ENCODE measurements at regions not wholly inside any gene's neighbourhood (a gene's known extent, or its start where the extent isn't known, plus 50 kb on each side); places are given as distances from the start of the nearest gene placed in this dataset.
"Not testable (repeated sequence)": the region's sequence is repeated elsewhere in the genome, so short reads cannot be mapped to it uniquely, and the experiment has no call there.

DNA sequence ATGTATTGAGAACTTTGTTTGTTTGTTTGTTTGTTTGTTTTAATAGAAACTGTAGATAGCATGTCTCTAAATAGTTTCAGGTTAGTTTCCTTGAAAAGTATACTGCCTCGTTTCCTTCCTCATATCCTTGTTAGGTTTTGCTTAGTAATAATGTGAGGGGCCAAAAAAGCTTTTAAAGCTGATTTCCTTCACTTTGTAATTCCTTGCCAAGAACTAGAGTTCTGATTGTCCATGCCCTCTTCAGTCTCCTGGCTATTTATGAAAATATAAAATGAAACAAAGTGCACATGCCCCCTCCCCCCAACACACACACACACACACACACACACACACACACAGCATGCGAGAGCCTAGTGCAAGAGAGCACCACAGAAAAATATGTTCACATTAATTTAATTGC, 115.8 kb downstream of the FZD1 start:
- Mint-ChIP-seq H3K4me3 (ENCODE audit: unreplicated experiment) (no peak overlapping the region), H3K9me3 (ENCODE audit: unreplicated experiment) (no peaks in the 10 kb centered on the region), H3K36me3 (ENCODE audit: low read depth, unreplicated experiment) (no peaks in the 10 kb centered on the region), H3K4me1 (ENCODE audit: unreplicated experiment) (peaks cover 3% of the 10 kb centered on the region), H3K27me3 (ENCODE audit: unreplicated experiment) (peaks cover 2% of the 10 kb centered on the region), H3K27ac (ENCODE audit: unreplicated experiment) (no peak overlapping the region)
- TF ChIP-seq, protein P1, sequence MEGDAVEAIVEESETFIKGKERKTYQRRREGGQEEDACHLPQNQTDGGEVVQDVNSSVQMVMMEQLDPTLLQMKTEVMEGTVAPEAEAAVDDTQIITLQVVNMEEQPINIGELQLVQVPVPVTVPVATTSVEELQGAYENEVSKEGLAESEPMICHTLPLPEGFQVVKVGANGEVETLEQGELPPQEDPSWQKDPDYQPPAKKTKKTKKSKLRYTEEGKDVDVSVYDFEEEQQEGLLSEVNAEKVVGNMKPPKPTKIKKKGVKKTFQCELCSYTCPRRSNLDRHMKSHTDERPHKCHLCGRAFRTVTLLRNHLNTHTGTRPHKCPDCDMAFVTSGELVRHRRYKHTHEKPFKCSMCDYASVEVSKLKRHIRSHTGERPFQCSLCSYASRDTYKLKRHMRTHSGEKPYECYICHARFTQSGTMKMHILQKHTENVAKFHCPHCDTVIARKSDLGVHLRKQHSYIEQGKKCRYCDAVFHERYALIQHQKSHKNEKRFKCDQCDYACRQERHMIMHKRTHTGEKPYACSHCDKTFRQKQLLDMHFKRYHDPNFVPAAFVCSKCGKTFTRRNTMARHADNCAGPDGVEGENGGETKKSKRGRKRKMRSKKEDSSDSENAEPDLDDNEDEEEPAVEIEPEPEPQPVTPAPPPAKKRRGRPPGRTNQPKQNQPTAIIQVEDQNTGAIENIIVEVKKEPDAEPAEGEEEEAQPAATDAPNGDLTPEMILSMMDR (IDR thresholded peaks at IDR 0.05; ENCODE audit: unreplicated experiment), result no peak
- DNase-seq (ENCODE audit: low spot score), result no peak

DNA sequence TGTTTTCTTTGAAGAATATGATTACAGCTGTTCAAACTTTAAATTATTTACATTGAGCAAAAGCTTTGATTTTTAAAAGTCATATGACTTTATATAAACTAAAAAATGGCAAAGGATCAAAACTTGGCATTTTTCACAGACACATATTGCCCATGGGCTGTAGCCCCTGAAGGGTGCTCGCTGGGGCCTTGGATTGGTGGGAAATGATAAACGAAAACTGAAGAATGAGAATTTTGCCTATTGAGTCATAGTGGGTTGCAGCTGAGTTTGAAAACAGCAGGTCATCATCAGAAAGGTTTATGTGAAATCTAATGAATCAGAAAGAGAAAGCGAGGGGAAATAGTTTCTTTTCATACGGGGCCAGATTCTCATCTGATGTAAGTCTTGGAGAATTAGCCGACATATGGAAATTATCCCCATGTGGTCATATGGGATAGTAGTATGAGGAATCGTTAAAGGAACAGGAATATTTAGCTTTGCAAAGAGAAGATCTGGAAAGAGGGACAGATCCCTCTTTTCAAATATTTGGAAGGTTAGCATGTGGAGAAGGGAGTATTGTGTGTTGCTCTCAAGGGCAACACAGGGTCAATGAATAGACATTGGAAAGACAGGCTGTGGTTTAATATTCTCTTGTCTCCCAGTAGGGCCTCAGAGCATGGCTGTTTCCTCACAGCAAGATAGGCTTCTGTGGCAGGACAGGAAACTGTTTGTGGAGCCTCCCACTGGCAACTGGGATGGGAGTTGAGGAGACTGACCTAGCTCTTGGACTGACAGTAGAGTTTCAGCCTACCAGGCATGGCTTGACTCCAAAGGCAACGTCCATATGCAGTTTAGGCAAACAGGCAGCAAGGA, 119.0 kb downstream of the FZD1 start:
- DNase-seq (ENCODE audit: low spot score), result no peak
- Mint-ChIP-seq H3K27ac (ENCODE audit: unreplicated experiment) (no peak overlapping the region), H3K27me3 (ENCODE audit: unreplicated experiment) (peaks cover 2% of the 10 kb centered on the region), H3K36me3 (ENCODE audit: low read depth, unreplicated experiment) (no peaks in the 10 kb centered on the region), H3K4me1 (ENCODE audit: unreplicated experiment) (peaks cover 3% of the 10 kb centered on the region), H3K9me3 (ENCODE audit: unreplicated experiment) (no peaks in the 10 kb centered on the region), H3K4me3 (ENCODE audit: unreplicated experiment) (no peak overlapping the region)
- TF ChIP-seq, protein P1 (IDR thresholded peaks at IDR 0.05; ENCODE audit: unreplicated experiment), result no peak

DNA sequence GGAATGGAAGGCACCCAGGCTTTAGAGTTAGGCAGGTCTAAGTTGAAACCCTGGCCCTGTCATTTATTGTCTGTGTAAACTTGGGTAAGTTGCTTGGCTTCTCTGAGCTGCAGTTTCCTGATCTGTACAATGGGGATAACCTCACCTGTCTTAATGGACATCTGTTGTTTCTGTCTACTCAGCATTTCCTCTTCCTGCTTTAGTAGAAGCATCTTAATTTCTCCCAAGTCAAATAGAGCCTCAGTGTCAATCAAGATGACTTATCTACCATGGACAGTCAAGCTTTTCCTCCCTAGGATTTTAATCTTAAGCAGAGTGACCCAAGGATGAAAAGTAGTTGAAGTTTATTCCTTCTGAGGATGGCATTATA, 119.7 kb downstream of the FZD1 start:
- no peaks in the 10 kb centered on the region for H3K36me3 Mint-ChIP-seq (ENCODE audit: low read depth, unreplicated experiment)

DNA sequence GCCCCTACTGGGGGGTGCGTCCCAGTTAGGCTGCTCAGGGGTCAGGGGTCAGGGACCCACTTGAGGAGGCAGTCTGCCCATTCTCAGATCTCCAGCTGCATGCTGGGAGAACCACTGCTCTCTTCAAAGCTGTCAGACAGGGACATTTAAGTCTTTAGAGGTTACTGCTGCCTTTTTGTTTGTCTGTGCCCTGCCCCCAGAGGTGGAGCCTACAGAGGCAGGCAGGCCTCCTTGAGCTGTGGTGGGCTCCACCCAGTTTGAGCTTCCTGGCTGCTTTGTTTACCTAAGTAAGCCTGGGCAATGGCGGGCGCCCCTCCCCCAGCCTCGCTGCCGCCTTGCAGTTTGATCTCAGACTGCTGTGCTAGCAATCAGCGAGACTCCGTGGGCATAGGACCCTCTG, 130.5 kb downstream of the FZD1 start:
- not testable (repeated sequence) for H3K4me1 Mint-ChIP-seq (ENCODE audit: unreplicated experiment); DNase-seq (ENCODE audit: low spot score); H3K4me3 Mint-ChIP-seq (ENCODE audit: unreplicated experiment); H3K27me3 Mint-ChIP-seq (ENCODE audit: unreplicated experiment); H3K9me3 Mint-ChIP-seq (ENCODE audit: unreplicated experiment); H3K36me3 Mint-ChIP-seq (ENCODE audit: low read depth, unreplicated experiment); H3K27ac Mint-ChIP-seq (ENCODE audit: unreplicated experiment)

More for the DNA sequence above, 119.7 kb downstream of the FZD1 start:
- DNase-seq (ENCODE audit: low spot score), result no peak
- TF ChIP-seq, protein P1 (IDR thresholded peaks at IDR 0.05; ENCODE audit: unreplicated experiment), result no peak
- Mint-ChIP-seq H3K4me1 (ENCODE audit: unreplicated experiment) (peaks cover 3% of the 10 kb centered on the region), H3K4me3 (ENCODE audit: unreplicated experiment) (no peak overlapping the region), H3K27me3 (ENCODE audit: unreplicated experiment) (peaks cover 2% of the 10 kb centered on the region), H3K27ac (ENCODE audit: unreplicated experiment) (no peak overlapping the region), H3K9me3 (ENCODE audit: unreplicated experiment) (no peaks in the 10 kb centered on the region)

DNA sequence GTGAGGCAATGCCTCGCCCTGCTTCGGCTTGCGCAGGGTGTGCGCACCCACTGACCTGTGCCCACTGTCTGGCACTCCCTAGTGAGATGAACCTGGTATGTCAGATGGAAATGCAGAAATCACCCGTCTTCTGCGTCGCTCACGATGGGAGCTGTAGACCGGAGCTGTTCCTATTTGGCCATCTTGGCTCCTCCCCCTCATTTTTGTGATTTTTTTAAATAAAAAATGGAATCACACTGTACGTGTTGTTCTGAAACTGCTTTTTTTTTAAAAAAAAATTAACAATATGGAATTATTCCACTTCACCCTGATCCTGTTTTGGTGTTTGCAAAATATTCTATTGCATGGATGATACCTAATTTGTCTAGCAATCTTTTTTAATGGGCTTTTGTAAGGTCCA, 131.1 kb downstream of the FZD1 start:
- not testable (repeated sequence) for H3K36me3 Mint-ChIP-seq (ENCODE audit: low read depth, unreplicated experiment); H3K27me3 Mint-ChIP-seq (ENCODE audit: unreplicated experiment); DNase-seq (ENCODE audit: low spot score); H3K27ac Mint-ChIP-seq (ENCODE audit: unreplicated experiment); H3K4me3 Mint-ChIP-seq (ENCODE audit: unreplicated experiment); H3K9me3 Mint-ChIP-seq (ENCODE audit: unreplicated experiment); H3K4me1 Mint-ChIP-seq (ENCODE audit: unreplicated experiment)

DNA sequence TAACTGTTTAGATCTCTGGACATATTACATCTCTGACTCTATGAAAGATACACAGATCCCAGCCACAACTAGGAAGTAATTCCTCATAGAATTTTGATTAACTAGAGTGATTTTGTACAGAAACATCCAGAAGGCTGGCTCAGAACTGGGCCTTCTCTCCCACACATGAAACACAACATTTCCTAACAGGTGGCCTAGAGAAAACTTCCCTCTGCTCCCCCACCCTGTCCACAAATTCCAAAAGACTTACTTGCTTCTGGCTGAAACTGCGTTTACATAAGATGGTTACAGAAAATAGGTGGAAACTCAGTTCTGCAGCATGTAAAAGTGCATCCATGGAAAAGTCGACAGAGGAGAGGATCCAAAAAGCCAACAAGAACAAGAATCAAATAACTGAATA, 132.9 kb downstream of the FZD1 start:
- Mint-ChIP-seq H3K27me3 (ENCODE audit: unreplicated experiment) (peaks cover 5% of the 10 kb centered on the region), H3K36me3 (ENCODE audit: low read depth, unreplicated experiment) (no peaks in the 10 kb centered on the region)
- TF ChIP-seq, protein P1 (IDR thresholded peaks at IDR 0.05; ENCODE audit: unreplicated experiment), result no peak

More for the DNA sequence above, 132.9 kb downstream of the FZD1 start:
- DNase-seq (ENCODE audit: low spot score), result no peak
- H3K4me3 Mint-ChIP-seq (ENCODE audit: unreplicated experiment), result no peak overlapping the region
- H3K27ac Mint-ChIP-seq (ENCODE audit: unreplicated experiment), result no peak overlapping the region
- H3K4me1 Mint-ChIP-seq (ENCODE audit: unreplicated experiment), result no peaks in the 10 kb centered on the region
- no peaks in the 10 kb centered on the region for H3K9me3 Mint-ChIP-seq (ENCODE audit: unreplicated experiment)
